OCI-LY7 (cell line): ENCODE measurements at regions not wholly inside any gene's neighbourhood (a gene's known extent, or its start where the extent isn't known, plus 50 kb on each side); places are given as distances from the start of the nearest gene placed in this dataset.

Experiments used
- BruUV-seq: library from RNA; stranded (reverse); fragments of 400-500 nt; replicated peaks from 2 replicates; lab custom pipeline; 2021; lab: Mats Ljungman, UMichigan
- CTCF ChIA-PET: fragments of 300-600 bp; sonication (Branson Sonifier 250); formaldehyde crosslinking; loops from one replicate; lab custom pipeline; 2022; ENCODE audit warnings: antibody characterized with exemption; ENCODE audit not compliant: unreplicated experiment; lab: Charles Lee
- POLR2A ChIA-PET: fragments of 300-600 bp; sonication (Branson Sonifier 250); formaldehyde crosslinking; loops from one replicate; lab custom pipeline; 2022; ENCODE audit warnings: antibody characterized with exemption; lab: Charles Lee
- DNase-seq: peaks from one replicate; pipeline ENCODE4 v3.0.0-alpha.2; 2015; ENCODE audit warnings: low spot score
- H2AFZ ChIP-seq: fragments of 200-600 bp; sonication (generic), shearing (Covaris generic); 2 replicates; pipeline ENCODE4 v1.6.1; 2014; ENCODE audit warnings: mild to moderate bottlenecking, antibody characterized with exemption, low read length, moderate library complexity
- H3K27ac ChIP-seq: fragments of 200-600 bp; sonication (generic); 2 replicates; pipeline ENCODE4 v1.5.1; 2014; ENCODE audit warnings: mixed run types, low read depth, mild to moderate bottlenecking, moderate library complexity, low read length, inconsistent platforms; ENCODE audit not compliant: poor library complexity, severe bottlenecking
- H3K36me3 ChIP-seq: fragments of 200-600 bp; sonication (generic); 2 replicates; pipeline ENCODE4 v1.6.1; 2014; ENCODE audit warnings: mild to moderate bottlenecking, antibody characterized with exemption, low read length, moderate library complexity, mixed read lengths; ENCODE audit not compliant: insufficient read depth
- H3K4me1 ChIP-seq: fragments of 200-600 bp; sonication (generic); 2 replicates; pipeline ENCODE4 v1.5.1; 2014; ENCODE audit warnings: mild to moderate bottlenecking, low read length; ENCODE audit not compliant: insufficient read depth, poor library complexity, severe bottlenecking
- H3K4me2 ChIP-seq: fragments of 200-600 bp; sonication (generic); 2 replicates; pipeline ENCODE4 v1.6.1; 2014; ENCODE audit warnings: mild to moderate bottlenecking, low read length
- H3K4me3 ChIP-seq: fragments of 200-600 bp; sonication (generic); 2 replicates; pipeline ENCODE4 v1.5.1; 2014; ENCODE audit warnings: mild to moderate bottlenecking, low read depth, low read length; ENCODE audit not compliant: poor library complexity, severe bottlenecking
- H3K79me2 ChIP-seq: fragments of 200-600 bp; sonication (generic); 2 replicates; pipeline ENCODE4 v1.6.1; 2016; ENCODE audit warnings: low read depth, mild to moderate bottlenecking, low read length, moderate library complexity, mixed read lengths; ENCODE audit not compliant: insufficient read depth
- H3K9me2 ChIP-seq: fragments of 200-600 bp; sonication (generic); 2 replicates; pipeline ENCODE4 v1.6.1; 2016; ENCODE audit warnings: mild to moderate bottlenecking, low read length, mixed read lengths; ENCODE audit not compliant: insufficient read depth
- H3K9me3 ChIP-seq: fragments of 200-600 bp; sonication (generic); 2 replicates; pipeline ENCODE4 v1.6.1; 2014; ENCODE audit warnings: mild to moderate bottlenecking, mixed run types, low read length, mixed read lengths
- H4K20me1 ChIP-seq: fragments of 200-600 bp; sonication (generic); 2 replicates; pipeline ENCODE4 v1.6.1; 2014; ENCODE audit warnings: mild to moderate bottlenecking, antibody characterized with exemption, low read length, moderate library complexity, mixed read lengths; ENCODE audit not compliant: insufficient read depth
- CTCF ChIP-seq: fragments of 200-600 bp; sonication (generic); conservative IDR thresholded peaks from 2 replicates; pipeline ENCODE4 v1.5.1; 2014; ENCODE audit warnings: mild to moderate bottlenecking, antibody characterized with exemption, low read length, moderate library complexity, mixed read lengths
- EZH2phosphoT487 ChIP-seq: fragments of 200-600 bp; sonication (generic); IDR thresholded peaks from 2 replicates; pipeline ENCODE4 v1.6.1; 2018; ENCODE audit warnings: low read depth, borderline replicate concordance, mild to moderate bottlenecking, mixed run types, antibody characterized with exemption, low read length, moderate library complexity, mixed read lengths
- intact Hi-C: fragments of 100-400 bp; cut with micrococcal nuclease; formaldehyde crosslinking; loops from one replicate; pipeline ENCODE4 v1.10.0; 2022; ENCODE audit not compliant: unreplicated experiment

DNA sequence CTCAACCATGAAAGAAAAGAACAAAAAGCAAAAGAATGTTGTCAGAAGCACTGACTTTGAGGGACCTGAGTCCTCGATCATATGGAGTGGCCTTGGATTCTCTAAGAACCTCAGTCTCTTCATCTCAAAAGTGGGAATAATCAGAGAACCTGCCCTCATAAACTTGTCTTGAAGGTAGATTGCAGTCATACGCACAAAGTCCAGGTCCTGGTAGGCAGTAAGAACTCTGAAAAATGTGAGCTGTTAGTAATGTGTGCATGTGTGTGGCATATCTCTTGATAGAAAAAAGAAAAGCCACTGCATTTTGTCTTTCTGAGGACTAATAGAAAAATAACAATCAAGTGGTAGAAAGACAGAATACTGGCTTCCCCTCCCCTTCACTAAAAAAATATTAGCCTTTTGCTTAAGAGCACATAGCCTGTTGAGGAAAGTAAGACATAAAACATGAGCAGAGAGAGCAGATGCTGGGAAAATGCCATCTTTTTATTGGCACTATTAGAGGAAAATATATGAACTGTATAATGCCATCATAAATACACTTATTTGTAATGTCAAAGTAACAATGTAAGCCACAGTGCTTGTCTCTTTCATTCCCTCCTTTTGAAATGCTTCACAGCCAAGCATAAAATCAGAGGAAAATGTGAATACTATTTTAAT lies 205.1 kb upstream of the TBX3 start:
- intact Hi-C loops: no loop called here
- no peaks in the 10 kb centered on the region for H3K9me3 ChIP-seq
- H3K79me2 ChIP-seq: no peaks in the 10 kb centered on the region
- no peak overlapping the region for H3K27ac ChIP-seq
- H2AFZ ChIP-seq: no peak overlapping the region
- H3K4me2 ChIP-seq: no peak overlapping the region
- H4K20me1 ChIP-seq: no peaks in the 10 kb centered on the region
- TF ChIP-seq CTCF (no peak), EZH2phosphoT487 (no peak)
- BruUV-seq: no TSS peak
- POLR2A ChIA-PET: no interaction called here
- H3K4me3 ChIP-seq: no peak overlapping the region
- no peaks in the 10 kb centered on the region for H3K4me1 ChIP-seq
- H3K9me2 ChIP-seq: no peaks in the 10 kb centered on the region
- H3K36me3 ChIP-seq: no peaks in the 10 kb centered on the region
- CTCF ChIA-PET: no interaction called here
- no peak for DNase-seq

DNA sequence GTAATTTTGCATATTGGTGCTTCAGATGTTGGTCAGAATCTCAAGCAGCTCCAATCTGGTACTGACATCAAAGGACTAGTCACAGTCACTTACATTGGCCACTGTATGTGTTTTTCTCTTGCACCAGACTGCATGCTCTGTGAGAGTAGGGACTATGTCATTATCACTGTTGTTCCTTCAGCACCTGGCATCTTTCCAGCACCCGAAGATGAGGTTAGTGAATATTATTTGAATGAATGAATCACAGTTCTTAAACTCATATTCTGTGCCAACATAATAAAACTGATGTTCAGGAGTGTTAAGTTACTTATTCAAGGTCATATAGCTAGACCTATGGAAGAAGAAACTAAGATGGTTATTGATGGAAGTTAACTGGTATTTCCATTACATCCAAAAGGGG lies 204.5 kb upstream of the TBX3 start:
- H4K20me1 ChIP-seq: no peaks in the 10 kb centered on the region
- TF ChIP-seq CTCF: no peak
- TF ChIP-seq EZH2phosphoT487: no peak
- intact Hi-C loops: no loop called here
- H3K4me2 ChIP-seq: no peak overlapping the region
- H3K4me1 ChIP-seq: no peaks in the 10 kb centered on the region
- H3K9me3 ChIP-seq: no peaks in the 10 kb centered on the region
- DNase-seq: no peak
- H2AFZ ChIP-seq: no peak overlapping the region
- no peaks in the 10 kb centered on the region for H3K9me2 ChIP-seq
- no peak overlapping the region for H3K27ac ChIP-seq
- H3K79me2 ChIP-seq: no peaks in the 10 kb centered on the region
- CTCF ChIA-PET: no interaction called here
- BruUV-seq: no TSS peak
- POLR2A ChIA-PET: interaction anchor here (0.6 kb wide), 1 partner anchor 66 kb away, joined by 5 read pairs; no protein-coding TSS in a partner anchor
- H3K4me3 ChIP-seq: no peak overlapping the region
- H3K36me3 ChIP-seq: no peaks in the 10 kb centered on the region

- Histone ChIP-seq H3K27ac (no peak overlapping the region), H3K79me2 (no peaks in the 10 kb centered on the region), H3K9me2 (no peaks in the 10 kb centered on the region), H3K36me3 (no peaks in the 10 kb centered on the region), H2AFZ (no peak overlapping the region), H4K20me1 (no peaks in the 10 kb centered on the region), H3K9me3 (no peaks in the 10 kb centered on the region), H3K4me2 (no peak overlapping the region), H3K4me3 (no peak overlapping the region), H3K4me1 (no peaks in the 10 kb centered on the region)
- no peak for DNase-seq
- BruUV-seq: no TSS peak
- CTCF ChIA-PET: no interaction called here
- POLR2A ChIA-PET: no interaction called here
- intact Hi-C loops: no loop called here
- no peak for TF ChIP-seq EZH2phosphoT487
- TF ChIP-seq CTCF: no peak
These were observed 201.5 kb upstream of the TBX3 start for GRCh38 chr12:114885501-114885900.
